ENCODE measurements at regions not wholly inside any gene's neighbourhood (a gene's known extent, or its start where the extent isn't known, plus 50 kb on each side); places are given as distances from the start of the nearest gene placed in this dataset.

DNA sequence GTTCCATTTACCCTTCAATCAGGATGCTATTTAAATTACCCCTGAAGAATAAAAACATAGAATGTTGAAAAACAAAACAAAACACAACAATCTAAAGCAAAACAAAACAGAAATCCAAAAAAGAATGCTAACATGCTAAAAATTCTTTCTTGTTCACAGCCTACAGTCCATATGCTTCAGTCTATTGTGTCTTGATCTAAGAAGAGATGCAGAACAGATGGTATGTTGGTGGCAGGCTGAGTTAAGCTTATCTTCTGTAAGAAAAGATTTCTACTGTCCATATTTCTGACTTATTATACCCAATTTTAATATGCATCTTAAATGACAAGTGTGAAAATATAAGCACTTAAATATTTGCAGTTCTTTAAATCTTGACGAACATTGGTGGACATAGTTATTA lies 356.1 kb upstream of the SLITRK1 start:
- DNase-seq (ENCODE audit: extremely low spot score, insufficient read length, low read depth) (no peak), FAIRE-seq (no peak)

DNA sequence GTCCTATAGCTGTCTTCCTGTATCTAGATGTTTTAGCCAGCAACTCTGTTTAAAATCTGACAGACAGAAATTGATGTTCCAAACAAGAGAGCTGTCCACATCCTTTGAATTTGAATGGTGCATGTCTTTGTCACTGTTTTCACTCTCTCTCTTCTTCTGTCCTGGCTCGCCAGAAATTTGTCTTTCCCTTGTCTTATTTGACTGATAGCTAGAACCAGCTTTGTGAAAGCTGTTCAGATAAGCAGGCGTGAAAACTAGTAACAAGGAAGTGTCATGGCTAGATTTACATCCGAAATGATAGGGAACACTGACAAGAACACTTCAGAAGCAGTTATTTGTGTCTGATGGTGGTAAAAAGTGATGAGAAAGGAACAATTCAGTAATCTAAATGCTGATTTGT lies 354.9 kb upstream of the SLITRK1 start:
- FAIRE-seq (no peak), DNase-seq (ENCODE audit: extremely low spot score, insufficient read length, low read depth) (no peak)

DNA sequence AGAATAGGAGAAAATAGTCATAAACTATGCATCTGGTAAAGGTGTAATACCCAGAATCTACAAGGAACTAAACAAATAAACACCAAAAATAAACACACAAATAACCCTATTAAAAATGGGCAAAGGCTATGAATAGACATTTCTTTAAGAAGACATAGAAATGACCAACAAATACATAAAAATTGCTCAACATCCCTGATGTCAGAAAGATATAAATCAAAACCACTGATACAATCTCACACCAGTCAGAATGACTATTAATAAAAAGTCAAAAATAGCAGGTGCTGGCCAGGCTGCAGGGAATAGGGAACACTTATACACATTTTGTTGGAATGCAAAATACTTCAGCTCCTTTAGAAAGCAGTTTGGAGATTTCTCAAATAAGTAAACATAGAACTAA lies 352.1 kb upstream of the SLITRK1 start:
- DNase-seq (ENCODE audit: extremely low spot score, insufficient read length, low read depth) (no peak), FAIRE-seq (no peak)

DNA sequence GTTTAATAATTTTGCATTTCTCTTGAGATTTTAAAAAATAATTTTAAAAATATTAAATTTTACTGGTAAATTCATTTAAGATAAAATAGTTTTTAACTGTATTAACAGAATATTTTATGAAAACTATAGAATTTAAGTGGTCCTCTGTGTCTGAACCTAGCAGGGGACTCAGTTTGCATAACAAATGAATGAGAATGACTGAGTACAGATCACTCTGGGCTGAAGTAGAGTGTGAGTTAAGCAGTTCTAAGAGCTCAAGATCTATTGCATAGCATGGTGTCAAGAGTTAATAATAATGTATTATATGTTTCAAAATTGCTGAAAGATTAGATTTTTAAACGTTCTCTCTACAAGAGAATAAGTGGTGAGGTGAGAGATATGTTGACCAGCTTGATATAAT lies 348.3 kb upstream of the SLITRK1 start:
- DNase-seq (ENCODE audit: extremely low spot score, insufficient read length, low read depth) (no peak), FAIRE-seq (no peak)

DNA sequence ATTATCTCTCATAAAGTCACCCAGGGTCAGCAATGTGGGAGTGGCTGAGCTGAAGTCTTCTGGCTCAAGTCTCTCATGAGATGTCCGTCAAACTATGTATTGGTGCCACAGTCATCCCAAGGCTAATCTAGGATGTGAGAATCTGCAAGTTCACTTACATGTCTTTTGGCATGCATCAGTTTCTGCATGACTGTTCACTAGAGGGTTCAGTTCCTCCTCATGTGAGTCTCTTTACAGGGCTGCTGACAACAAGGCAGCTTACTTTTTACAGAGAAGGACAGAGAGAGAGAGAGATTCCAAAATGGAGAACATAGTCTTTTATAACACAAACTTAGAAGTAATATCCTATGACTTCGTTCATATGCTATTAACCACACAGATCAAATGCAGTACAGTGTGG lies 328.8 kb upstream of the SLITRK1 start:
- DNase-seq (ENCODE audit: extremely low spot score, insufficient read length, low read depth), result no peak
- FAIRE-seq, result no peak

DNA sequence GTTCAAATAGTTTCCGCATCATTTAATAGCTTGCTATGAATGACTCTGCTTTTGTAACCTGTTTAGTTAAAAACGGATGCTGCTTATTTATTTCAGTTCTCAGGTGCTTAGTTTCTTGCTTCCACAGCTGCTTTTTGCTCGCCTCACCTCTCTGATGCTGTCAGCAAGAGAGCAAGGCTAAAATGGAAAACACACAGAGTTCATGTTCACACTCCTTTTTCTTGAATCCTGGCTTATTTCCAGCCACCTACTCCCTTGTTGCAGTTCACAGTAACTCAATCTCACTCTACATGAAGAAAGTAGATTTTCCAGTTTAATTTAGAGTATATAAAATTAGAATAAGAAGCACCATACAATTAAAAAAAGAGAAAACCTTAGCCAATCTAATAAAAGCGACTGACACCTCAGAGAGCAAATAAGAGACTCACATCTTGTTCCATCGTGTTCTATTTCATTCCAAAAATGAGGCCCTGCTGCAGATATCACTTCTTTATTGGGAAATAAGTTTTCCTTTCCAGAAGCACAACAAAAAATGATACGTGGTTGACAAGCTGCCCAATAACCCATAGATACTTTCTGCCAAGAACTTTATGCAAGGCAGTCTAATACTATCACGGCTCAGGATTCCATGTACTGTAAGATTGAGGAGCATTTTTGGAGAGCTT lies 326.1 kb upstream of the SLITRK1 start:
- DNase-seq (ENCODE audit: extremely low spot score, insufficient read length, low read depth), result no peak

DNA sequence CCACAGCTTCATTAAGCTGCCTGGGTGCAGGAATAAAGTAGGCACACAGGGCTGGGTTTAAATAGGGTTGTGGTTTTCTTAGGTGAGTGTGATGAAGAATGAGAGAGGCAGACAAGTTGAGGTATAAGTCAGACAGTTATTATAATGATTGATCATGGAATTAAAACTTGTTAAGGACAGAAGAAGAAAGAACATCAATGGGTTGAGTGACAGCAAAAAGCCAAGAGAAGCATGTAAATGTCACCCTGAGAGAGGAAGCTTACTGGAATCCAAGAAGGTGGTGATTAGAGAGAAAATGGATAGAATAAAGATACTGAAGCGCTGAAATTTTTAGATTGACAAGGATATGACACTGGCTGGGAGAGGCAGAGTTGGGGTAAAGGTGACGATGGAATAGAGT lies 325.2 kb upstream of the SLITRK1 start:
- DNase-seq (ENCODE audit: extremely low spot score, insufficient read length, low read depth) (no peak), FAIRE-seq (no peak)

More for the DNA sequence above, 326.1 kb upstream of the SLITRK1 start:
- FAIRE-seq, result no peak

DNA sequence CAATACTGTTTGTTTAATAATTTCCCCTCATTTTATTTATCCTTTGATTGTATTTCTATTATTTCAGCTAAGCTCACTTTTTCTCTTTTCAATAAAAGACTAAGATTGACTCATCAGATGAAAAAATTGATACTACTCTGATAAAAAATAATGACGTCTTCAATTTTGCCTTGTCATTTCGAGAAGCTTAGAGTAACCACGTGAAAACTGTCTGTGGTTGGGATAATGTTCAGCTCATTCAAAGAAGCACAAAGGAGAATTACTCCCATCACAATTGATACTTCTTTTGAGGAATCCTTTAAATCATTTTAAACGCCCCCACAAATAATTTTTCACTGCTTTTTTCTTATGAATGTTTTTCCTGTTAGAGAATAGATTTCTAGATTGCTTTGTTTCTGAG lies 318.7 kb upstream of the SLITRK1 start:
- DNase-seq (ENCODE audit: extremely low spot score, insufficient read length, low read depth) (no peak), FAIRE-seq (no peak)

DNA sequence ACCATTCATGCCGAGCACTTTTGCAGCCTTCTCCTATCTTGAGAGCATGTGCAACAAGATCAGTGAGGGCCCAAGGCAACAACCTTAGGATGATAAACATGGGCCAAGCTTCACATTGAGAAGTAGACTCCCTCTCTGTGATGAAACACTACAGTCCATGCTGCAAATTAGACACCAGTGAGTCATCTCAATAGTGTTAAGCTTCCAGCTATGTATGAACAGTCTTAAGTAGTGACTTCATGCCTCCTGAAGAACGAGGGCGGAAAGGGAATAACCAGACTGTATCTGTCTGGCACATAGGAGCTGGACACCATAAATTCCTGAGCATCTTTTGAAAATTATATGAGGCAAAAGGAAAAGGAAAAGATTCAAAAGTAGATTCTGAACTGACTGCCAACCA lies 309.9 kb upstream of the SLITRK1 start:
- no peak for DNase-seq (ENCODE audit: extremely low spot score, insufficient read length, low read depth)
- FAIRE-seq, result no peak

DNA sequence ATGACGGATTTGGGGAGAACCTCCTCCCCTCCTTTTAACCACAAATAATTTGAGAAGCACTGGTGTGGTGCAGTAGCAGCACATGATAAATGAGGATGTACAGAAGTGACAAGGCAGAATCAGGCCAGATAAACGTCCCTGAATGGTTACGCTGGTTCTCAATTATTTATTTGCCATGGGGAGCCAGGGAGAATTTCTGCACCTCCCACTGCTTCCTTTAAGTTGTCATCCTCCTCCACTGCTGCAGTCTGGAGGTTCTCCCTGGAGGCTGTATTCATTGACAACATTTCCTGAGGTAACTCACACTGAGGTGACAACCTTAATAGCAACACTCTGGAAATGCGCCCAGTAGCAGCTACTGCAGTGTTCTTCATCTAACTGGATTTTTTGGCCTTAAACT lies 308.9 kb upstream of the SLITRK1 start:
- DNase-seq (ENCODE audit: extremely low spot score, insufficient read length, low read depth) (no peak), FAIRE-seq (no peak)

DNA sequence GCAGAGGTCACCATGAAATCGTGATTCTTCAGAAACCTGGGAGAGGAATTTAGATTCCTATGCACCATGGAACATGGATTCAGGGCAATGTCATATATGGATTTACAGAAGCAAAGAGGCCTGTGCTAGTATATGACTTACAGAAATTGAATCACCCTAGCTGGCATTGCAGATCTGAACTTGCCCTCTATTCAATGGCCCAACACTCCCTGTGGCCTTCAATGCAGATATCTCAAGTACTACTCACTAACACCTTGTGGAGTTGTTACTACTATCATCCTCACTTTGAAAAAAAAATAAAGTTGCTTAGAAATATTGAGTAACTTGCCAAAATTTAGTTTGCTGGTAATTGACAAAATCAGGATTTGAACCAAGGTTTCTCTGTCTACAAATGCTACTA lies 305.4 kb upstream of the SLITRK1 start:
- FAIRE-seq, result no peak
- DNase-seq (ENCODE audit: extremely low spot score, insufficient read length, low read depth), result no peak

DNA sequence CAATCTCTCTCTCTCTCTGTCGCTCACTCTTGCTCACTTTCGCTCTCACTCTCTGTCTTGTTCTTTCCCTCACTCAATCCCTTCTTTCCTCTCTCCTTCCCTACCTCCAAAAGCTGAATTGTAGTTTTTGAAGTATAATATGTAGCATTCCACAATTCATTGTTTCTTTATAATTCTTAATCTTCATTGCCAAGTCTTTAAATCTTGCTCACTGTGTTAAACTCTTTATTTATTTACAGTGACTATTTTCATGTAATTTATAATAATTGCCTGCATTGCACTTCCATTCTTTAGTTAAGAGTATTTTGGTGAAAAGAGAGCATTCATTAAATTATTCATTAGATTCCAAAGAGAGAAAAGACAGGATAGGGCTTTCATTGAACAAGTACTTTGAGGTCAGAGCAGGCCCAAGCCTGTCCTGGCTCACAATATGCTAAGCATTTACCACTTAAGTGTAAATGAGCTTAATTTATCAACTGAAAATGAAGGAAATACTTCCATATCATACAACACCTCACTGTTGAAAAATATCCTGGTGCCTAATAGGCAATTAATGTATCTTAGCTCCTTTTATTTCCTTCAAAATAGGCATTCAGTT lies 257.4 kb upstream of the SLITRK1 start:
- FAIRE-seq, result no peak
- DNase-seq (ENCODE audit: extremely low spot score, insufficient read length, low read depth), result no peak

DNA sequence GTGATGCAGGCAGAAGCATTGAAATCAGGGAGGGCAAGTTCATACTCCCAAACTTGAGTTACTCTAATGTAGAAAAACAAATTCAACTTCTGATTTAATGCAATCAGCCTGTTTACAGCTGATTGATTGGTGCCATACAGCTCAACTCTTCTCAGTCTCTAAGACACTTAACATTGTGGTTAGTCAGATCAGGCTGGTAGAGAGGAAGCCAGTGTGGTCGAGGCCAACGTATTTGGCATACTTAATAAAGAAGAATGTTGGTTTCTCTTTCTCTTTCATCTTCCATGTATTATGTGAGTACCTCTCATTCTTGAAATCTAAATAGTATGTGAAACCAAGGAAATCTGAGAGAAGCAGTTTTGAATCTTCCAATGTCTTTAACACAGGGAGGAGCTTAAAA lies 255.0 kb upstream of the SLITRK1 start:
- FAIRE-seq (peak; percentile 44), DNase-seq (ENCODE audit: extremely low spot score, insufficient read length, low read depth) (no peak)

DNA sequence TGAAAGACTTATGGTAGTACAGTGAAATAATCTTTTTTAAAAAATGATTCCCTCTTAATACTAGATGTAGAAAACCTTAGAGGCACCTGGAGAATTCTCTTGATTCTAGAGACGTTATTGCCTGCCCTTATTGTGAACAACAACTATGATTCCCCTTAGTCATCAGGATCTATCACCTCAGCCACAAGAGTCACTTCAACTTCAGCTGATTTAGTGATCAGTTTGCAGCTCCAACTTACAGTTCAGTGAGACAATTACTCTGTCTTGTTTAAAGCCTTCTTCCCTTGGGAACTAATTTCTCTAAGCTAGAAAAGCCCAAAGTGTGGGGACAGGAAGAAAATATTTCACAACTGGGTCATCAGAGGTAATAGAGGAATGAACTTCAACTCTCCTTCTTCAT lies 254.3 kb upstream of the SLITRK1 start:
- DNase-seq (ENCODE audit: extremely low spot score, insufficient read length, low read depth) (no peak), FAIRE-seq (no peak)

DNA sequence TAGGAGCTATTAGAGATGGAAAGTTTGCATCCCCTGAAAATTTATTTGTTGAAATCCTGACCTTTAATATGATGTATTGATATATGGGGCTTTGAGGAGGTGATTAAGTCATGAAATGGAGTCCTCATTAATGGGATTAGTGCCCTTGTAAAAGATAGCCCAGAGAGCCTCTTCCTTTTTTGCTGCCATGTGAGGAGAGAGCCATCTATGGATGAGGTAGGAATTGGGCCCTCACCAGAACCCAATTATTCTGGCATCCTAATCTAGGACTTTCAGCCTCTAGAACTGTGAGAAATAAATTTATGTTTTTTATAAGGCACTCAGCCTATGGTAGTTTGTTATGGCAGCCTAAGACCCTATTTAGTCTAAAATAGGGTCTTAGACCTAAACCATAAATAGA lies 250.2 kb upstream of the SLITRK1 start:
- no peak for FAIRE-seq
- no peak for DNase-seq (ENCODE audit: extremely low spot score, insufficient read length, low read depth)

DNA sequence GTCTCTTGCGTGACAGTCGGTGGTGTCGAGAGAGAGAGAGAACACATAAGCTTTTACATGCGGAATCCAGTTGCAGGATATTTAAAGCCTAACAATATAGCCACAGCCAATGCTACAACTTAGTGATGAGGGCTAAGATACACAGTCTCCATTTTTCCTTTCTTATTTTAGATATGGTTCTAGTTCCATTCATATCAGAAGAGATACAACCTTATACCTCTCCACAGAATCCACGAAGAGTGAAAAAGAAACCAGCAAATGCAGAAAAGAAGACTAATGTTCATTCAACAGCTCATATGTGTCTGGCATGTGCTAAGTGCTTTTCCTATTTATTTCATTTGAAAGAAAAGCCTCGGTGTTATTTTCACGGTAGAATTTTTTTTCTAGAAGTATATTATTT lies 249.0 kb upstream of the SLITRK1 start:
- DNase-seq (ENCODE audit: extremely low spot score, insufficient read length, low read depth) (no peak), FAIRE-seq (no peak)

DNA sequence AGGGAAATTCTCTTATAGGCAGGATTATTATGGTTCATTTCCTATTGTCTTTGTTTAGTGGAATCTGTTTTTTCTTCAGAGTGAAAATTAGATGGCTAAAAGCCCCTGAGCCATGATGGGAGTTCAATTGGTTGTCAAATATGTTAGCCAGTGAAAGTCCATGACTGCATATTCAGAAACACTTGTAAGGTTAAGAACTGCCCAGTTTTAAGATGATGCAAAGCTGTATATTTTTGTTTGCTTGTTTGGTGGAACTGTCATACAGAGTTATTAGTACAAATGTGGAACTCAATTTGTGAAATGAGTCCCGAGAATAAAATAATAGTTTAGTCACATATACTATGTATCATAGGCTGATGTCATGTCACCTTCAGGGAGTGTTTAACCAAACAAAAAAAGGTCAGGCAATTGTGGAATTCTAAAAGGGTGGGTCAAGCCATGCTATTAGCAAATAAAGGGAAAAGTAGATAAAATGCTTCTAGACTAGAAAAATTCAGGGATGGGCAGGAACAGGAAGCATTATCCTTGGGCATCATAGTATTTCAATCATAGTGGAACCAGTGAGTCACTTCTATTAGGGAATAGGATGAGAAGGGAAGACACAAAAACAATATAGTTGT lies 248.3 kb upstream of the SLITRK1 start:
- FAIRE-seq, result no peak

DNA sequence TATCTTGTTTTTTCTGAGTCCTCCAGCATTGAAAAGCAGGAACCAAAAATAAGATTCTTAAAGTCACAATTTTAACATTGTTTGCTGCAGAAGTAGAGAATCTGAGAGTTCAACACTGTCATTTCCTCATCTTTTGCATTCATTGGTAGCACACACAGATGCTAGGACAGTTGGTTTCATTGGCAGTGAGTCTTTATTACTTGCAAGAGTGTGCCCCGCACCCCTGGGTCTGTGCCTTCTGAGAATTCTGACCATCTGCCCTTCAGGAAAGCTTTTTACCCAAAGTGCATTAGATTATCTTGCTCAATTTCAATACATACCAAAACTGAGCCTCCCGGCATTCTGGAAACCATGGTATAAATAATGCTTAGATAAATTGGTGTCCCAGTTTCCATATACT lies 247.7 kb upstream of the SLITRK1 start:
- DNase-seq (ENCODE audit: extremely low spot score, insufficient read length, low read depth) (no peak), FAIRE-seq (no peak)

More for the DNA sequence above, 248.3 kb upstream of the SLITRK1 start:
- DNase-seq (ENCODE audit: extremely low spot score, insufficient read length, low read depth), result no peak

DNA sequence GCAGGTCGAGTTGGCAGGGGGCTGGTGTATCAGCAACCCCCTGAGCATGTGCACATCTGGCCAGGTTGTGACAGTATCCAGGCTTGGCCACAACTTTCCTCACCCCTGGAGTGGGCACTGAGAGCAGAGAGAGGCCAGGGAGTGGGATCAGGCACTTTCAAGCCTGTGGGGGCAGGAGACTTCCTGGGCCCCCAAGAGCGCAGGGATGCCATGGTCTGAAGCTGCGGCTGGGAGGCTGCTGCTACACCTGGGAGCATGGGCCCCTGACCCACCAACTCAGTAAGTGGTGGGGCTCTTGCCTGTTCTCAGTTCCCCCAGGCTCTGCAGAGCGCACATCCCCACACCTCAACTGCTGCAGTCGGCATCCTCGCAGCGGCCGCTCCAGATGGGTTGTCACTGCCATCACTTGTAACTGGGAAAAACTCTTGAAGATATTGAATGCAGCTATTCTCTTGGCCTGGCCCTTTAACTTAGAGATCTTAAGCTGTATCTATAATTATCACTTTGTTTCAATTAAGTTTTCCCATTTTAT lies 245.4 kb upstream of the SLITRK1 start:
- FAIRE-seq, result no peak
- no peak for DNase-seq (ENCODE audit: extremely low spot score, insufficient read length, low read depth)

DNA sequence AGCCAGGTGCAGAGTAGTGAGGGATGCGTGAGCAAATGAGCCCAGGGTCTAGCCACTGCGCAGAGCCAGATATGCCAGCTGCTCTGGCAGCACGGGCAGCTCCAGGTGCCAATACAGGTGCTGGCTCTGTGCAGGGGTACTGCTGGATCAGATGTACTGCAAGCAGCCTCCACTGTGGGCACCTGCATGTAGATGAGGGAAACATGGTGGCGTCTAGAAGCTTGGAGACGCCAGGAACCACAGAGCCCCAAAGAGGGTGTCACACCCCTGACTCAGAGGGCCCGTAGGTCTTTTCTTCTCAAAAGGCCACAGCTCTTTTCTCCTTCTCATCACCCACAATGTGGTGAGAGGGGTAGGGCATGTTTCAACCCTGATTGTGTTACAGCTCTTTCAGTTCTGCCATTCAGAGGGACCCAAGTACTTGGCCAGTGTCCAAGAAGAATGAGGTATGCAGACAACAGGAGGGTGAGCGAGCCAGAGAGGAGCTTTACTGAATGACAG lies 244.4 kb upstream of the SLITRK1 start:
- DNase-seq (ENCODE audit: extremely low spot score, insufficient read length, low read depth), result no peak
- no peak for FAIRE-seq

DNA sequence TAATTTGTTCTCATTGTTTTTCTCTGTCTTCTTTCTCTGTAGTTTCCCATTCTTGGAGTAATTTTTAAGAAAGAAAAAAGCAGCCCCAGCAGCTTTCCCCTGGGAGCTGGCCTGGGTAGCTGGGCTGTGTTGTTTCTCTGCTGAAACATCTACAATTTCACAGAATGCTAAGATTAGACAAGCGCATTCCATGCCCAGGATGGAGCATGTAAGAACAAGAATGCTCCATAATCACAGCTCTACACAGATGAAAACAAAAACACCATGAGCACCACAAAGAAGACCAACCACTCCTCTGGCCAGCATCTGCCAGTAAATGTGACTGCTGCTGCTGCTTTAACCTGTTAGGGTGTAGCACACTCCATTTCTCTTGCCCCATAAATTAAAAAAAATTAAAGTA lies 239.2 kb upstream of the SLITRK1 start:
- no peak for FAIRE-seq
- no peak for DNase-seq (ENCODE audit: extremely low spot score, insufficient read length, low read depth)
